Fibroblast of lung (primary cell): ENCODE measurements at regions not wholly inside any gene's neighbourhood (a gene's known extent, or its start where the extent isn't known, plus 50 kb on each side); places are given as distances from the start of the nearest gene placed in this dataset.

Experiments
- EZH2 ChIP-seq: IDR thresholded peaks from 2 replicates; pipeline ENCODE4 v1.5.1; 2012; ENCODE audit warnings: low read length, control low read depth, mild to moderate bottlenecking; ENCODE audit errors: missing control alignments
- TF ChIP-seq, protein P1 (sequence below), 2 donors: IDR thresholded peaks in 1 of 2; conservative IDR thresholded peaks in 1 of 2; 1 replicate in 1 of 2; 2 replicates in 1 of 2; pipeline ENCODE4 v1.5.1; 2011 to 2012; ENCODE audit warnings: low read length in 2 of 2, control low read depth in 1 of 2, inconsistent platforms in 1 of 2, low read depth in 1 of 2, mild to moderate bottlenecking in 1 of 2

DNA sequence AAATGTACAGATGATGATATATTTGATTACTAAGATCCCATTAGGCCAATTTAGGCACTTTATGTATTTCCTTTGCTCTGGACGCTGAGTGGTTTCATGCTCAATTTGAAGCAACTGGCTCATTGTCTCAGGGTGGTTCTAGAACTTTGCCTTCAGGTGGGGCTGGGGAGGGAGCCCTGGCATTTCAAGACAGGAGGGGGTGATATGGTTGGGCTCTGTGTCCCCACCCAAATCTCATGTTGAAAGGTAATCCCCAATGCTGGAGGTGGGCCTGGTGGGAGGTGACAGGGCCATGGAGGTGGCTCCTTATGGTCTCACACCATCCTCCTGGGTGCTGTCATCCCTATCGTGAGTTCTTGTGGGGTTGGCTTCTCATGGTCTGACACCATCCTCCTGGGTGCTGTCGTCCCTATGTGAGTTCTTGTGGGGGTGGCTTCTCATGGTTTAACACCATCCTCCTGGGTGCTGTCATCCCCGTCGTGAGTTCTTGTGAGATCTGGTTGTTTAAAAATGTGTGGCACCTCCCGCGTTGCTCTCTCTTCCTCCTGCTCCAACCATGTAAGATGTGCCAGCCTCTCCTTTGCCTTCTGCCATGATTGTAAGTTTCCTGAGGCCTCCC lies 151.5 kb upstream of the KLF6 start:
- TF ChIP-seq EZH2: no peak
- TF ChIP-seq, protein P1, sequence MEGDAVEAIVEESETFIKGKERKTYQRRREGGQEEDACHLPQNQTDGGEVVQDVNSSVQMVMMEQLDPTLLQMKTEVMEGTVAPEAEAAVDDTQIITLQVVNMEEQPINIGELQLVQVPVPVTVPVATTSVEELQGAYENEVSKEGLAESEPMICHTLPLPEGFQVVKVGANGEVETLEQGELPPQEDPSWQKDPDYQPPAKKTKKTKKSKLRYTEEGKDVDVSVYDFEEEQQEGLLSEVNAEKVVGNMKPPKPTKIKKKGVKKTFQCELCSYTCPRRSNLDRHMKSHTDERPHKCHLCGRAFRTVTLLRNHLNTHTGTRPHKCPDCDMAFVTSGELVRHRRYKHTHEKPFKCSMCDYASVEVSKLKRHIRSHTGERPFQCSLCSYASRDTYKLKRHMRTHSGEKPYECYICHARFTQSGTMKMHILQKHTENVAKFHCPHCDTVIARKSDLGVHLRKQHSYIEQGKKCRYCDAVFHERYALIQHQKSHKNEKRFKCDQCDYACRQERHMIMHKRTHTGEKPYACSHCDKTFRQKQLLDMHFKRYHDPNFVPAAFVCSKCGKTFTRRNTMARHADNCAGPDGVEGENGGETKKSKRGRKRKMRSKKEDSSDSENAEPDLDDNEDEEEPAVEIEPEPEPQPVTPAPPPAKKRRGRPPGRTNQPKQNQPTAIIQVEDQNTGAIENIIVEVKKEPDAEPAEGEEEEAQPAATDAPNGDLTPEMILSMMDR (conservative IDR thresholded peaks at IDR 0.05 in 1 of 2, IDR thresholded peaks at IDR 0.05 in 1 of 2; ENCODE audit: low read depth in 1 of 2, low read length in 2 of 2): no peak
